ENCODE measurements at regions not wholly inside any gene's neighbourhood (a gene's known extent, or its start where the extent isn't known, plus 50 kb on each side); places are given as distances from the start of the nearest gene placed in this dataset.

- TF ChIP-seq ZNF784 (CRISPR knock-in tag; IDR thresholded peaks at IDR 0.05; ENCODE audit: borderline replicate concordance) (no peak), ZNF354B (CRISPR knock-in tag; IDR thresholded peaks at IDR 0.05) (no peak), ZNF674 (CRISPR knock-in tag; IDR thresholded peaks at IDR 0.05; ENCODE audit: low read depth) (no peak), SRSF4 (IDR thresholded peaks at IDR 0.05; ENCODE audit: low read depth, low read length, poor library complexity, severe bottlenecking) (no peak), ARID3A (IDR thresholded peaks at IDR 0.05; ENCODE audit: low read depth, low read length) (no peak), GTF3A (CRISPR knock-in tag; conservative IDR thresholded peaks at IDR 0.05) (no peak), FOXO1 (CRISPR knock-in tag; IDR thresholded peaks at IDR 0.05) (0 out of 2 replicates have a peak, but pooled peaks have one; percentile 17), TFE3 (CRISPR knock-in tag; IDR thresholded peaks at IDR 0.05) (no peak), NFE2 (CRISPR knock-in tag; IDR thresholded peaks at IDR 0.05) (no peak), ZNF574 (CRISPR knock-in tag; IDR thresholded peaks at IDR 0.05) (no peak), ZNF570 (CRISPR knock-in tag; IDR thresholded peaks at IDR 0.05; ENCODE audit: borderline replicate concordance) (no peak), ZBTB46 (CRISPR knock-in tag; IDR thresholded peaks at IDR 0.05; ENCODE audit: borderline replicate concordance) (no peak), TRAFD1 (CRISPR knock-in tag; IDR thresholded peaks at IDR 0.05; ENCODE audit: borderline replicate concordance) (no peak), ZNF460 (CRISPR knock-in tag; IDR thresholded peaks at IDR 0.05; ENCODE audit: borderline replicate concordance) (no peak), SNRNP70 (IDR thresholded peaks at IDR 0.05; ENCODE audit: low read depth, low read length) (no peak), ZFP36L1 (CRISPR knock-in tag; IDR thresholded peaks at IDR 0.05) (no peak), ZNF292 (CRISPR knock-in tag; IDR thresholded peaks at IDR 0.05; ENCODE audit: borderline replicate concordance, low read depth) (0 out of 2 replicates have a peak, but pooled peaks have one; percentile 26)
Observed at GRCh38 chr15:38873158-38873557, 308.5 kb upstream of the RASGRP1 start (continued).
